Pons (tissue), 1 donor: ENCODE measurements at regions not wholly inside any gene's neighbourhood (a gene's known extent, or its start where the extent isn't known, plus 50 kb on each side); places are given as distances from the start of the nearest gene placed in this dataset.

Experiments used
- DNase-seq: peaks from one replicate; pipeline ENCODE4 v3.0.0-alpha.2; 2016; ENCODE audit warnings: low spot score

DNA sequence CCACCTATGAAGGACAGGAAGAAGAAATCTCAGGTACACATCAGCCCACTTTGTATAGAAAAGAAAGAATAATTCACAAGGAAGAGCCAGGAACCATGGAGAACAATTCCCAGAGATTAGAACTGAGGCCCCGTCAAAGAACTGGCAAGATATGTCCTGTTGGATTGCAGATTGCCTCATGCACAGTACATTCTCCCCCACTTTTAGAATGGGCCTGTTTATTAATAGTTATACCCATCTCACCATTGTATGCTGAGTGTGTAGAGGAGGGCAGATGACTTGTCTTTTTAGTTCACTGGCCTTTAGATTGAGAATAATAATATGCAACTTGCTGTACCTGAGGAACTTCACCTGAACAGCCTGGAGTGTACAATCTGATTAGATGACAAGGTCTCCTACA, 315.6 kb upstream of the HAND2 start:
- DNase-seq = no peak

DNA sequence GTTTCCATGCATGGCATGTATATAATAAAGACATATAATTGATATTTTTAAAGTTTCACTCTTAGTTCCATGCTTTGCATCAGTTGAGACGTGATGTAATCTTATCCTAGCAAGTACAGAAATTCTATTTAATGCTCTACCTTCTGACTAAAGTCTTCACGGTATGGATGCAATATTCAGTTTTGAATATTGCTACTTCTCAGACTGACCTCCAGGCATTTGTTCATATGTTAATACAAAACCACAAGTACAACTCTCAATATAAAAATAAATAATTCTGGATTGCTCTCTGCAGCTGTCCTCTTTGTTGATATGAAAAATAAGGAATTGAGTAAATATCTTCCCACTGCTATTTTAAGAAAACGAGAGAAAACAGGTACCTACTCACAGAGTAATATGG, 309.8 kb upstream of the HAND2 start:
- no peak for DNase-seq

DNA sequence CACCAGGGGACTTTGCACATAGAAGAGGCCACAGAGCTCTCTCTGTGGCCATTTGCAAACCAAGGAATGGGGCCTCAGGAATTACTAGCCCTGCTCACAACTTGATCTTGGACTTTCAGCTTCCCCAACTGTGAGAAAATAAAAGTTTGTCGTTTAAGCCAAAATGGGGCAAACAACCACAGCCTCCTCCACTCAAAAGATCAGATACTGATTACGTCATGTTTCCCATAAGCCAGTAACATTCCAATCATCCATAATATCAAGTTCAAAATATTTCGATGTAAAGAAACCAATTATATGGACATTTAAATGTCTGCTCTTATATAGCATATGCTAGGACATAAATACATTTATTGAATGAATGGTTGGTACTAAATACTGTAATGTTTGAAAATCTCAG, 307.5 kb upstream of the HAND2 start:
- DNase-seq = no peak

DNA sequence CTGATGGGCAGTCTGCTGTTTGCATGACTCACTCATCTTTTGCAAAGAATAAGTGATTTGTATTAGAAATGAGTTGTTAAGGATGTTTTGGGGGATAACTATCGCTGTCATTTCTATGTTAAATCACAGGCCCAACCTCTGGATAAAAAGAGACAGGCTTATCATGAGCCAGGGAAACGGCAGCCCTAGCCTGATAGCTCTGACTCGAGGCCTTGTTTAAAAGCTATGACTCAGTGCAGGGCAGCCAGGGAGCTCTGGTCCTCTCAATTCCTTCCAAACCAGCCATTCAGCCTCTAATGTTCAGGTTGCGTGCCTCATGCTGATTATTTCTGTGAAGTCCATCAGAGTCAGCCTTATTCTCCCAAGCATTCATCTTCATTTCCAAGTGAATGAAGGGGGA, 305.9 kb upstream of the HAND2 start:
- peak; percentile 36 for DNase-seq

GRCh38 chr4:173834151-173834550, 304.1 kb upstream of the HAND2 start:
- DNase-seq = no peak

- DNase-seq = no peak
Measured at GRCh38 chr4:173829565-173829964, 299.5 kb upstream of the HAND2 start.

GRCh38 chr4:173827707-173828106, 297.7 kb upstream of the HAND2 start:
- DNase-seq = no peak

GRCh38 chr4:173821876-173822275, 291.8 kb upstream of the HAND2 start:
- no peak for DNase-seq

DNA sequence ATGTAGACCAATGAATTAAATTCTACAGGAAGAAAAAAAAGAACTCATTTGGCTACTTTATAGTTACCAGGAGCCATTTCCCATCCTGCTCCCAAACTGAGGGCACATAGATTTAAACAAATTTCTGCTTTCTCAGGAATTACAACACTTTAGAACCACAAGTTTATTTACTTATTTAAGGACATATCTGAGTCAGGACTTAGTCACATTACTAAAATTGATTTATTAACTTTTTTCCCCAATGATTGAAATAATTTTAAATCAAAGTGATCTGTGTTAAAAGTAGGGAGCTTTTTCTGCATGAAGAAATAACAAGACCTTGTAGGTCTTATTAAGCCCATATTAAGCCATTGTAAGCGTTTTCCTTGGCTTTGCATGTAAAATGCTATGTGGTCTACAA, 291.0 kb upstream of the HAND2 start:
- no peak for DNase-seq

DNA sequence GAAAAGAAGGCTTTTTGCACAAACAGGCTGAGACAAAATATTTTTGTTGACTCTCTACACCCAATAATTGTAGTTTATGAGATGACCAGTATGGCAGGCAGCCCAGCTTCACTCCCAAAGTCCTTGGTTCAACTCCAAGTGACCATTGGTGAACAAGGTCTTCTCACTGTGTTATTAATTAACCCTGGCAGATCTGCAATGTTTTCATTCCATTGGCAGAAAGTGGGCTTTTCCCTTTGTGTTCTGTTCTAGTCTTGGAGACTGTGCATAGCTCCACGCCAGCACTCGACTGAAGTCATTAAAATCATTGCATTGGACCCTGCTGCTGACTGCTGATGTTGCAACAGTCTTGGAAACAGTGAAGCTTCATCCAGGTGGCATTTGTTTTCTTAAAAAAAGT, 277.3 kb upstream of the HAND2 start:
- peak; percentile 13 for DNase-seq

GRCh38 chr4:173805884-173806283, 275.9 kb upstream of the HAND2 start:
- DNase-seq = no peak

DNA sequence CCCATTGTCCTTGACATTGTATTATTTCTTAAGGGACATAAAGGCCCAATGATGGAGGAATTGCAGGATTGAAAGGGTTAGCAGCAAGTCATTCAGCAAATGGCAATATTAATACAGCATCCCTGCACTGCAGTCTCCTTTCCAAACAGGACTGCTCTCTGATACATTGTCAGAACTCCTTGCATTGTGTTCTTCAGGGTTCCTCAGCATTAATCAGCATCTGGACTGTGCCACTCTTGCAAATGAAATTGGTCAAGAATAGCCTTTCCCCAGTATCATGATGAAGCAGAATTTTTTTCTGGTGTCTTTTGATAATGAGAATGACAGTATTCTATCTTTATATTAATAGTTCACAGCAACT, 272.6 kb upstream of the HAND2 start:
- DNase-seq = no peak

GRCh38 chr4:173801876-173802661, 272.0 kb upstream of the HAND2 start:
- DNase-seq = no peak

DNA sequence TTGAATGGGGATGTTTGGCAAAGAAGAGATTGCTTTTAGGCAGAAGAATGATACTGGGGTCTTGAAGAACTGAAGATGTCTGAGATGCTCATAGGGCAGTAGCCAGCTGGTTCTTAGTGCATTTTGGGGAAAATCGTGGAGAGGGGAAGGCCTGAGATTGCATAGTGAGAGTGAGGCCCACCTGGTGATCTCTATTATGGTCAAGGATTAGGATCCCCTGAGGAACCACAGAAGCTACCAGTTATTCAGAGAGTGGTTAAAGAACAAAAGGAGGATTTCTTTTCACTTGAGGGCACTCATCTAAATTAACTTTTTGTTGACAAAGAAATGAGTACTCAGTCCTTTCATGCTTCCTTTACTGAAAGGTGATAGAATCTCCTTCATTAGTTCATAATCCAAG, 271.3 kb upstream of the HAND2 start:
- DNase-seq = no peak

DNA sequence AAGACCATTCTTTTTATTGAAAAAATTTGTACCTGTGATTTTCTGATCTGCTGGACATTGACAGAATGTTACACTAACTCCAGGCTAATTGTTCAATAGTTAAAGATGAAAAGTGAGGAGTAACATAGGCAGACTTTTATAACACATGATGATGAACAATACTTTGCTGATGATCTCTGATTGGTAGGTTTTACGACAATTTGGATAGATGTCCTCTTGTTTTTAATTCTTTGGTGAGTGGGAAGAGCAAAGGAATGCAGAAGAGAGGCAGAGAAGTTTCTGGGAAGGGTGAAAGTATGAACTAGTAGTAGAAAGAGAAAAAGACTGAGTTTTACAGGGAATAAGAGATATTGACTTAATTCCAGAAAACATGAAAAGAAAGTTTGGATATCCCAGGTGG, 267.3 kb upstream of the HAND2 start:
- DNase-seq = no peak

GRCh38 chr4:173794662-173795061, 264.6 kb upstream of the HAND2 start:
- no peak for DNase-seq

DNA sequence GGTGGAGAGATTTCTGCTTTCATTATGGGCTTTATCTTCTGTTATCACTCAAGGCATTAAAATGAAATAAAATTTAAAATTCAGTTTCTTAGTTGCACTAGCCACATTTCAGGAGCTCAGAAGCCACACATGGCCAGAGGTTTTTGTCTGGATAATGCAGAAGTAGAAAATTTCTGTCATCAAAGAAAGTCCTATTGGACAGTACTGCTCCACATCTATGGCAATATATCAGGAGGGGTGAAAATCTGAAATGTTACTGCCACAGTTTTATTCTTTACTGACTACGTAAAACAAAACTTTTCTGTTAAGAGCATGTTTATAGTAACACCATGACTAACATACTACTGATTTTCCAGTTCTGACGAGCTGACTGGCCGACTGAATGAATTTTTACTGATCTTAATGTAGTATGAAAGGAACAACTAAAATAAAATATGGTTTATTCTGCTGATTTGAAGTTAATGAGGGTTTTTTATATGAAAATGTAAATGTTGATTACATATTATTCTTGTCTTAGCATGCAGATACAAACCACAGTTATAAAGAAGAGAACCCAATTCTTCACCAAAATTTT, 264.0 kb upstream of the HAND2 start:
- DNase-seq = no peak

DNA sequence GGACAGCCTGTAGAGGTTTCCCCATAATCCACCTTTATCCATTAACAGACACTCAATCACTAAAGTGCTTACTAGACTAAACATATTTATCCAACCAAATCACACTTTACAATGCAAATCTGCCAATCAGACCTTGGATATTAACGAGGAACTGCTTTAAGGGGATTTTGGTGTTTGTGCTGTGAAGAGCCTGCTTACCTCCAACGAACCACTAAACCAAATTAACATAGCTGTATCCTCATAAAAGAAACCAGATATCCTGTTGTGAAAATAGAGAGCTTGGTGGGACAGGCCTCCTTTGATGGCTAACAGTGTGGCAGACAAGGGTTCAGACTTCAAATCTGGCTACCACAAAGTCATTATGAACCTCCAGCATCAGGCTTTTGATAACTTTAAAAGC, 252.6 kb upstream of the HAND2 start:
- no peak for DNase-seq

- no peak for DNase-seq
Measured at GRCh38 chr4:173777921-173778320, 247.9 kb upstream of the HAND2 start.

DNA sequence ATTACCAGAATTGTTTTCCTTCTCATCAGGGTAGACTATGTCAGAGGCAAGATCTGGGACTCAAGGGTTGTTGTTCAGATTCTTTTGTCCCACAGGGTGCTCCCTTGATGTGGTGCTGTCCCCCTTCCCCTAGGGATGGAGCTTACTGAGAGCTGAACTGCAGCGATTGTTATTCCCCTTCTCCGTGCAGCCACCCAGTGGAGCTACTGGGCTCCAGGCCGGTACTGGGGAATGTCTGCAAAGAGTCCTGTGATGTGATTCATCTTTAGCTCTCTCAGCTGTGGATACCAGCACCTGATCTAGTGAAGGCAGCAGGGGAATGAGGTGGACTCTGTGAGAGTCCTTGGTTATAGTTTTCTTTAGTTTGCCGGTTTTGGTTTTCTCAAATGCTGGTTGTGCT, 247.4 kb upstream of the HAND2 start:
- DNase-seq = no peak

DNA sequence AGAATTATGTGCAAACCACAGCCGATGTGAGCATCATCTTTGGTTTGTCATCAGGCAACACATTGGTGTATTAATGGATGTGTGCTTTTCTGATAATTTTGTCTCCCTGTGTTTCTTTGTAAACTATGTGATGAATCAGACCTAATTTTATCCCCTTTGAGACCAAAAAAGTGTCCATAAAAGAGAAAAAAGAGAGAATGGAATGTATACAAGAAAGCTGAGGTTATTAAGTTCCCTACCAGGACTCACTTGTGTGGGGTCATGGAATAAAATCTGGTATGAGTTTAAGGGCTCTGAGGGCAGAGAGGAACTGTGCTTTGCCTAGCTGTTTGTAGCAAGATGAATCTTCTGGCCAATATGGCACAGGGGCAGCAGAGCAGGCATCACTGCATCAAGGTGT, 239.5 kb upstream of the HAND2 start:
- no peak for DNase-seq

DNA sequence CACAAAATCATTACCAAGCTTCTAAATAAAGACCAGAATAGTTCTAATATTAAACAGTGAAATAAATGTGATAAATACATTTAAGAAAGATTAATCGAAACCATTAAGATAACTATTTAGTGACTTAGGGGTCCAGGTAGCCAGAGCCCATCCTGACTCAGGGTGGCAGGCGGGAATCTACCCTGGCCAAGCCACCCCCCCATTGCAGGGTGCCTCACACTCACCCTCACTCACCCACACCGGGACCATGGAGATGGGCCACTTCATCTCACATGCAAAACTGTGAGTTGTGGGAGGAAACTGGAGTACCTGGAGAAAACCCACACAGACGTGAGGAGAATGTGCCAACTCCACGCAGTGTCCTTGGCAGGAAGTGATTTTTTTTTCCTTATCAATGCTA, 237.6 kb upstream of the HAND2 start:
- no peak for DNase-seq

GRCh38 chr4:173766171-173766600, 236.2 kb upstream of the HAND2 start:
- no peak for DNase-seq

DNA sequence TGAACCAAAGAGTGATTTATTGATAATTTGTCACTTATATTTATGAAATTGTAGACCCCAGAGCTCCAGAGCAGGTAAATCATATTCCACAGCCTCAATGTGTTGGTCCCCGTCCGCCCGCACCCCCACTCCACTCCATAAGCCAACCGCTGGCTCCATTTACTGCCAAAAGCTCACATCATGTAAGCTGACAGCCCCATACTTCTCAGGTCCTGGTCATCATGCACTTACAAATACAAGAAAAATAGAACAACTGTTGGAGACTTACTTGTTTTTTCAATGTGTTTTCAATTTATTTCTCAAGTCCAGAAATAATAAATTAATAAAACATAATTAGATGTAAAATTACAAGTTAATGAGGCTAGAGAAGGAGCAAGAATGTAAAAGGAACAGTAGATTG, 235.7 kb upstream of the HAND2 start:
- no peak for DNase-seq
